Thyroid gland (tissue), 4 donors: ENCODE measurements at regions not wholly inside any gene's neighbourhood (a gene's known extent, or its start where the extent isn't known, plus 50 kb on each side); places are given as distances from the start of the nearest gene placed in this dataset.

Experiments used
- DNase-seq, 2 donors: peaks; one replicate each; pipeline ENCODE4 v3.0.0-alpha.2; 2019
- H3K27ac ChIP-seq, 3 donors: fragments of 200-600 bp; sonication (generic); 1 replicate in 2 of 3; 2 replicates in 1 of 3; pipeline ENCODE4 v1.5.1; 2016 to 2019; ENCODE audit warnings: mild to moderate bottlenecking in 1 of 3, moderate library complexity in 1 of 3
- H3K27me3 ChIP-seq: fragments of 200-600 bp; sonication (generic); one replicate; pipeline ENCODE4 v1.5.1; 2019
- H3K36me3 ChIP-seq, 2 donors: fragments of 200-600 bp; sonication (generic); one replicate each; pipeline ENCODE4 v1.5.1; 2016 to 2019
- H3K4me1 ChIP-seq, 2 donors: fragments of 200-600 bp; sonication (generic); one replicate each; pipeline ENCODE4 v1.5.1; 2017 to 2019
- H3K4me3 ChIP-seq, 3 donors: fragments of 200-600 bp; sonication (generic); replicated peaks in 1 of 3; 1 replicate in 2 of 3; 2 replicates in 1 of 3; pipeline ENCODE4 v1.5.1; 2016; ENCODE audit warnings: mild to moderate bottlenecking in 1 of 3
- H3K9me3 ChIP-seq: fragments of 200-600 bp; sonication (generic); one replicate; pipeline ENCODE4 v1.5.1; 2017
- CTCF ChIP-seq, 6 experiments: fragments of 200-600 bp in 3 of 6; fragments of 450-650 bp in 3 of 6; sonication (generic) in 3 of 6; IDR thresholded peaks; one replicate each; pipeline ENCODE4 v1.5.1; 2016 to 2019; ENCODE audit warnings: antibody characterized with exemption in 6 of 6, mild to moderate bottlenecking in 2 of 6, inconsistent platforms in 1 of 6, moderate library complexity in 1 of 6
- POLR2A ChIP-seq, 2 donors: fragments of 450-650 bp; IDR thresholded peaks; one replicate each; pipeline ENCODE4 v1.6.1; 2017; ENCODE audit warnings: antibody characterized with exemption in 2 of 2, mild to moderate bottlenecking in 2 of 2, moderate library complexity in 1 of 2
- WGBS, 2 donors: methylation state at CpG; one replicate each; pipeline ENCODE4 v1.1.5; 2017; 5-methylcytosine and 5-hydroxymethylcytosine counted together
- intact Hi-C: fragments of 100-400 bp; cut with DNase I; formaldehyde crosslinking; loops from one replicate; pipeline ENCODE4 v1.15.1; 2023

- no peaks in the 10 kb centered on the region for H3K27me3 ChIP-seq
- no peaks in the 10 kb centered on the region for H3K9me3 ChIP-seq
- no peaks in the 10 kb centered on the region for H3K4me1 ChIP-seq
- WGBS, 2 donors: 88 to 91% methylated on average over 10 of the region's 10 CpGs
- TF ChIP-seq POLR2A (IDR thresholded peaks at IDR 0.05) (no peak), CTCF (IDR thresholded peaks at IDR 0.05) (no peak)
- intact Hi-C loops: no loop called here
- DNase-seq: no peak
- H3K27ac ChIP-seq: no peak overlapping the region
- H3K36me3 ChIP-seq: no peaks in the 10 kb centered on the region
- H3K4me3 ChIP-seq: no peak overlapping the region
These were observed 589.9 kb upstream of the MGMT start for GRCh38 chr10:128877141-128877540.

GRCh38 chr10:128877936-128878335 is 589.1 kb upstream of the MGMT start:
- Histone ChIP-seq H3K27ac (no peak overlapping the region), H3K27me3 (no peaks in the 10 kb centered on the region), H3K4me3 (no peak overlapping the region), H3K4me1 (no peaks in the 10 kb centered on the region), H3K9me3 (no peaks in the 10 kb centered on the region), H3K36me3 (no peaks in the 10 kb centered on the region)
- 85 to 90% methylated on average over 7 of the region's 7 CpGs for WGBS, 2 donors
- no peak for TF ChIP-seq POLR2A (IDR thresholded peaks at IDR 0.05)
- no peak for TF ChIP-seq CTCF (IDR thresholded peaks at IDR 0.05)
- intact Hi-C loops: no loop called here
- DNase-seq: no peak

- TF ChIP-seq CTCF (IDR thresholded peaks at IDR 0.05) (no peak), POLR2A (IDR thresholded peaks at IDR 0.05) (no peak)
- 76 to 85% methylated on average over 3 of the region's 3 CpGs for WGBS, 2 donors
These were observed 588.0 kb upstream of the MGMT start for GRCh38 chr10:128879030-128879429.

GRCh38 chr10:128879441-128880140 is 587.5 kb upstream of the MGMT start:
- Histone ChIP-seq H3K4me3 (no peak overlapping the region), H3K36me3 (no peaks in the 10 kb centered on the region), H3K27me3 (no peaks in the 10 kb centered on the region), H3K27ac (no peak overlapping the region), H3K9me3 (no peaks in the 10 kb centered on the region), H3K4me1 (no peaks in the 10 kb centered on the region)
- intact Hi-C loops: no loop called here
- TF ChIP-seq POLR2A (IDR thresholded peaks at IDR 0.05): no peak
- TF ChIP-seq CTCF (IDR thresholded peaks at IDR 0.05): no peak
- no peak for DNase-seq
- WGBS, 2 donors: 84 to 86% methylated on average over 4 of the region's 4 CpGs

More at GRCh38 chr10:128879030-128879429, 588.0 kb upstream of the MGMT start:
- H3K9me3 ChIP-seq: no peaks in the 10 kb centered on the region
- H3K4me1 ChIP-seq: no peaks in the 10 kb centered on the region
- no peak overlapping the region for H3K4me3 ChIP-seq
- intact Hi-C loops: no loop called here
- DNase-seq: no peak
- no peak overlapping the region for H3K27ac ChIP-seq
- H3K27me3 ChIP-seq: no peaks in the 10 kb centered on the region
- no peaks in the 10 kb centered on the region for H3K36me3 ChIP-seq

GRCh38 chr10:128880159-128880725 is 586.8 kb upstream of the MGMT start:
- H3K4me3 ChIP-seq: no peak overlapping the region
- WGBS, 2 donors: 73 to 77% methylated on average over 4 of the region's 4 CpGs
- no peaks in the 10 kb centered on the region for H3K4me1 ChIP-seq
- no peaks in the 10 kb centered on the region for H3K27me3 ChIP-seq
- no peaks in the 10 kb centered on the region for H3K36me3 ChIP-seq
- no peak for DNase-seq
- intact Hi-C loops: no loop called here
- no peaks in the 10 kb centered on the region for H3K9me3 ChIP-seq
- TF ChIP-seq CTCF (IDR thresholded peaks at IDR 0.05) (no peak), POLR2A (IDR thresholded peaks at IDR 0.05) (no peak)
- H3K27ac ChIP-seq: no peak overlapping the region
